H1 (cell line): ENCODE measurements at regions not wholly inside any gene's neighbourhood (a gene's known extent, or its start where the extent isn't known, plus 50 kb on each side); places are given as distances from the start of the nearest gene placed in this dataset.

Experiments
- CTCF ChIA-PET: fragments of 300-600 bp; sonication (Branson Sonifier 250); formaldehyde crosslinking; loops from one replicate; lab custom pipeline; 2021; ENCODE audit not compliant: partially characterized antibody; lab: Charles Lee
- POLR2A ChIA-PET: fragments of 300-600 bp; sonication (Branson Sonifier 250); formaldehyde crosslinking; loops from one replicate; lab custom pipeline; 2021; ENCODE audit warnings: inconsistent platforms; ENCODE audit not compliant: partially characterized antibody; lab: Charles Lee
- DNase-seq, 2 experiments: peaks; one replicate each; pipeline versions ENCODE4 v3.0.0 to v3.0.0-alpha.2; 2010 to 2022; ENCODE audit warnings: low spot score in 2 of 2, low read depth in 1 of 2, mixed read lengths in 1 of 2
- FAIRE-seq: peaks from 2 replicates; lab custom pipeline; 2011; peaks lifted over from hg19 to GRCh38; lab: Jason Lieb, UNC
- H2AFZ ChIP-seq: 2 replicates; pipeline ENCODE4 v1.8.1; 2012; ENCODE audit warnings: low read length, inconsistent platforms
- H2AK5ac ChIP-seq: 2 replicates; pipeline ENCODE4 v1.6.1; 2013; ENCODE audit warnings: low read depth, low read length
- H2BK120ac ChIP-seq: replicated peaks from 2 replicates; pipeline ENCODE3; 2013; ENCODE audit warnings: low read depth, low read length, inconsistent platforms
- H2BK12ac ChIP-seq: 2 replicates; pipeline ENCODE4 v1.6.1; 2013; ENCODE audit warnings: low read depth, low read length
- H2BK15ac ChIP-seq: 2 replicates; pipeline ENCODE4 v1.6.1; 2013; ENCODE audit warnings: low read length
- H2BK20ac ChIP-seq: 2 replicates; pipeline ENCODE4 v1.6.1; 2013; ENCODE audit warnings: low read length
- H2BK5ac ChIP-seq: 2 replicates; pipeline ENCODE4 v1.6.1; 2013; ENCODE audit warnings: low read depth, low read length
- H3K14ac ChIP-seq: 2 replicates; pipeline ENCODE4 v1.6.1; 2013; ENCODE audit warnings: inconsistent platforms; ENCODE audit not compliant: insufficient read length
- H3K18ac ChIP-seq: 2 replicates; pipeline ENCODE4 v1.6.1; 2013; ENCODE audit warnings: low read length; ENCODE audit errors: extremely low read depth
- H3K23ac ChIP-seq: 2 replicates; pipeline ENCODE4 v1.6.1; 2013; ENCODE audit warnings: inconsistent platforms; ENCODE audit not compliant: insufficient read length
- H3K23me2 ChIP-seq: 2 replicates; pipeline ENCODE4 v1.6.1; 2013; ENCODE audit warnings: low read depth, low read length
- H3K27ac ChIP-seq: 2 replicates; pipeline ENCODE4 v1.6.1; 2011; ENCODE audit warnings: low read depth, low read length, inconsistent platforms
- H3K27me3 ChIP-seq, 4 experiments: replicated peaks in 1 of 4; 1 replicate in 1 of 4; 2 replicates in 3 of 4; pipeline versions ENCODE4 v1.6.1 to v1.8.1; 2011 to 2013; ENCODE audit warnings: low read length in 3 of 4, mild to moderate bottlenecking in 3 of 4, inconsistent platforms in 2 of 4, mixed read lengths in 2 of 4, moderate library complexity in 1 of 4; ENCODE audit not compliant: control insufficient read depth in 3 of 4, insufficient read depth in 3 of 4; ENCODE audit errors: extremely low read depth in 1 of 4
- H3K36me3 ChIP-seq, 4 experiments: 2 replicates each; pipeline versions ENCODE4 v1.6.1 to v1.8.1; 2011 to 2013; ENCODE audit warnings: mild to moderate bottlenecking in 4 of 4, low read length in 3 of 4, moderate library complexity in 2 of 4, control low read depth in 1 of 4, inconsistent platforms in 1 of 4; ENCODE audit not compliant: insufficient read depth in 4 of 4, control insufficient read depth in 2 of 4
- H3K4ac ChIP-seq: replicated peaks from 2 replicates; pipeline ENCODE3; 2013; ENCODE audit warnings: low read length, low read depth, mixed read lengths, inconsistent platforms; ENCODE audit not compliant: insufficient read length
- H3K4me1 ChIP-seq, 4 experiments: replicated peaks in 1 of 4; 1 replicate in 1 of 4; 2 replicates in 3 of 4; pipeline versions ENCODE4 v1.6.1 to v1.8.1; 2011 to 2013; ENCODE audit warnings: low read length in 3 of 4, inconsistent platforms in 2 of 4, mixed read lengths in 1 of 4; ENCODE audit not compliant: insufficient read depth in 4 of 4, control insufficient read depth in 3 of 4
- H3K4me2 ChIP-seq, 2 experiments: 2 replicates each; pipeline versions ENCODE4 v1.6.1 to v1.8.1; 2011 to 2013; ENCODE audit warnings: low read depth in 2 of 2, low read length in 2 of 2, control low read depth in 1 of 2, inconsistent platforms in 1 of 2, mild to moderate bottlenecking in 1 of 2; ENCODE audit not compliant: insufficient read depth in 1 of 2
- H3K4me3 ChIP-seq, 4 experiments: fragments of 200-600, 300-600 bp in 1 of 4; sonication (generic), shearing (Covaris generic), sonication (Bioruptor Twin) in 1 of 4; 2 replicates each; pipeline versions ENCODE4 v1.5.1 to v1.8.1; 2011 to 2016; ENCODE audit warnings: low read length in 4 of 4, low read depth in 3 of 4, control low read depth in 2 of 4, inconsistent platforms in 2 of 4, mild to moderate bottlenecking in 2 of 4, mixed read lengths in 1 of 4, moderate library complexity in 1 of 4; ENCODE audit not compliant: insufficient read depth in 2 of 4; ENCODE audit errors: extremely low read depth in 1 of 4
- H3K56ac ChIP-seq: replicated peaks from 2 replicates; pipeline ENCODE3; 2013; ENCODE audit warnings: low read depth, mild to moderate bottlenecking, mixed read lengths, low read length, inconsistent platforms; ENCODE audit not compliant: insufficient read length
- H3K79me1 ChIP-seq: 2 replicates; pipeline ENCODE4 v1.6.1; 2013; ENCODE audit warnings: low read depth, low read length, control low read depth
- H3K79me2 ChIP-seq, 2 experiments: 2 replicates each; pipeline versions ENCODE4 v1.6.1 to v1.8.1; 2012 to 2013; ENCODE audit warnings: low read length in 2 of 2, mild to moderate bottlenecking in 2 of 2, inconsistent platforms in 1 of 2; ENCODE audit not compliant: insufficient read depth in 2 of 2, control insufficient read depth in 1 of 2
- H3K9ac ChIP-seq, 4 experiments: replicated peaks in 1 of 4; 1 replicate in 1 of 4; 2 replicates in 3 of 4; pipeline versions ENCODE4 v1.6.1 to v1.8.1; 2011 to 2013; ENCODE audit warnings: low read depth in 3 of 4, low read length in 3 of 4, control low read depth in 2 of 4, mild to moderate bottlenecking in 2 of 4, moderate library complexity in 2 of 4, inconsistent platforms in 1 of 4; ENCODE audit errors: extremely low read depth in 1 of 4
- H3K9me3 ChIP-seq, 2 experiments: 2 replicates each; pipeline versions ENCODE4 v1.6.1 to v1.8.1; 2012 to 2013; ENCODE audit warnings: mild to moderate bottlenecking in 2 of 2, moderate library complexity in 2 of 2, control low read depth in 1 of 2, inconsistent platforms in 1 of 2, low read depth in 1 of 2, low read length in 1 of 2, mixed read lengths in 1 of 2; ENCODE audit not compliant: insufficient read depth in 2 of 2
- H4K20me1 ChIP-seq, 2 experiments: replicated peaks in 1 of 2; 2 replicates each; pipeline versions ENCODE3 to v1.8.1; 2011 to 2013; ENCODE audit warnings: inconsistent platforms in 2 of 2, low read length in 2 of 2, mild to moderate bottlenecking in 1 of 2; ENCODE audit not compliant: insufficient read depth in 2 of 2, control insufficient read depth in 1 of 2
- H4K5ac ChIP-seq: 2 replicates; pipeline ENCODE4 v1.6.1; 2013; ENCODE audit warnings: low read length, low read depth, mixed read lengths, inconsistent platforms; ENCODE audit not compliant: insufficient read length
- H4K8ac ChIP-seq: 2 replicates; pipeline ENCODE4 v1.8.0; 2013; ENCODE audit warnings: mild to moderate bottlenecking, moderate library complexity, low read length, inconsistent platforms; ENCODE audit not compliant: insufficient read depth; ENCODE audit errors: extremely low read depth
- H4K91ac ChIP-seq: replicated peaks from 2 replicates; pipeline ENCODE3; 2013; ENCODE audit warnings: low read length, mixed read lengths, inconsistent platforms; ENCODE audit not compliant: insufficient read length
- KDM4A ChIP-seq: IDR thresholded peaks from one replicate; pipeline ENCODE4 v1.7.1; 2012; ENCODE audit warnings: low read depth, mild to moderate bottlenecking, moderate library complexity, low read length, inconsistent platforms; ENCODE audit not compliant: severe bottlenecking
- POLR2A ChIP-seq, 2 experiments: IDR thresholded peaks; 1 replicate in 1 of 2; 2 replicates in 1 of 2; pipeline ENCODE4 v1.6.1; 2011; ENCODE audit warnings: low read depth in 2 of 2, low read length in 2 of 2, mild to moderate bottlenecking in 2 of 2; ENCODE audit errors: control extremely low read depth in 1 of 2
- RAD21 ChIP-seq, 2 experiments: IDR thresholded peaks in 1 of 2; conservative IDR thresholded peaks in 1 of 2; 2 replicates each; pipeline ENCODE4 v1.6.1; 2011; ENCODE audit warnings: low read depth in 2 of 2, low read length in 2 of 2, improper control_type of control experiment in 1 of 2, inconsistent platforms in 1 of 2, mild to moderate bottlenecking in 1 of 2, moderate library complexity in 1 of 2
- RBBP5 ChIP-seq: IDR thresholded peaks from 2 replicates; pipeline ENCODE4 v1.7.1; 2012; ENCODE audit warnings: low read depth, mild to moderate bottlenecking, inconsistent platforms, low read length, moderate library complexity, borderline replicate concordance
- SP4 ChIP-seq: IDR thresholded peaks from 2 replicates; pipeline ENCODE4 v1.6.1; 2012; ENCODE audit warnings: low read length, inconsistent platforms
- SUZ12 ChIP-seq: fragments of 200-600 bp; sonication (generic); IDR thresholded peaks from 2 replicates; pipeline ENCODE4 v1.6.1; 2012; ENCODE audit warnings: mild to moderate bottlenecking, inconsistent platforms, low read length, moderate library complexity, mixed read lengths
- TAF1 ChIP-seq: IDR thresholded peaks from 2 replicates; pipeline ENCODE4 v1.6.1; 2011; ENCODE audit warnings: mild to moderate bottlenecking, low read depth, low read length
- ZNF274 ChIP-seq: IDR thresholded peaks from 2 replicates; pipeline ENCODE4 v1.7.0; 2012; ENCODE audit warnings: low read length, borderline replicate concordance; ENCODE audit errors: extremely low read depth
- TF ChIP-seq, protein P1 (sequence below): IDR thresholded peaks from 2 replicates; pipeline ENCODE4 v1.6.1; 2012; ENCODE audit warnings: inconsistent platforms
- TF ChIP-seq, protein P2 (sequence below): IDR thresholded peaks from 2 replicates; pipeline ENCODE4 v1.6.1; 2012; ENCODE audit warnings: low read length, inconsistent platforms

- H3K14ac ChIP-seq: no peak overlapping the region
- CTCF ChIA-PET: interaction anchor here (0.7 to 1.7 kb wide), 3 partner anchors 8 to 39 kb away, joined by 4 to 5 read pairs (median 5); no protein-coding TSS in a partner anchor
- H2BK20ac ChIP-seq: no peak overlapping the region; the same call in 1 of the 2 replicates
- H3K9me3 ChIP-seq: peaks cover 0 to 3% of the 10 kb centered on the region in 2 experiments; a peak in 1 of 4 replicates
- no peak overlapping the region for H3K23ac ChIP-seq
- H3K9ac ChIP-seq: peak overlapping the region in 2 of 4 experiments; percentile 7 to 20; a peak in 2 of 7 replicates
- peak; percentile 67 to 69 for DNase-seq
- no peak for FAIRE-seq
- peak overlapping the region; percentile 32; the same call in 1 of the 2 replicates for H3K18ac ChIP-seq
- peak overlapping the region; percentile 82 for H4K5ac ChIP-seq
- peak overlapping the region; percentile 7; the same call in 1 of the 2 replicates for H2BK12ac ChIP-seq
- no peaks in the 10 kb centered on the region for H3K27me3 ChIP-seq
- H3K27ac ChIP-seq: peak overlapping the region; percentile 68
- H4K91ac ChIP-seq: peak overlapping the region; percentile 5
- H2BK5ac ChIP-seq: peak overlapping the region; percentile 88
- H3K23me2 ChIP-seq: no peaks in the 10 kb centered on the region
- no peaks in the 10 kb centered on the region for H4K20me1 ChIP-seq
- H3K56ac ChIP-seq: no peak overlapping the region
- H2BK15ac ChIP-seq: no peak overlapping the region
- H3K4me3 ChIP-seq: peak overlapping the region in 1 of 4 experiments; percentile 36; a peak in 2 of 8 replicates
- no peak overlapping the region for H4K8ac ChIP-seq
- no peaks in the 10 kb centered on the region for H3K79me1 ChIP-seq
- H2AK5ac ChIP-seq: no peak overlapping the region
- no peak overlapping the region for H3K4ac ChIP-seq
- H2BK120ac ChIP-seq: peak overlapping the region; percentile 2
- peak overlapping the region; percentile 46 to 61 for H3K4me2 ChIP-seq
- no peaks in the 10 kb centered on the region for H3K36me3 ChIP-seq
- POLR2A ChIA-PET: interaction anchor here (1.2 to 2.5 kb wide), 6 partner anchors 9 to 32 kb away, joined by 3 to 8 read pairs (median 5); no protein-coding TSS in a partner anchor
- peaks cover 13 to 30% (median 24%) of the 10 kb centered on the region in 4 experiments; a peak in 6 of 7 replicates for H3K4me1 ChIP-seq
- no peaks in the 10 kb centered on the region for H3K79me2 ChIP-seq
- no peak overlapping the region for H2AFZ ChIP-seq
- TF ChIP-seq RBBP5 (peak; percentile 76; the same call in 1 of the 2 replicates), SUZ12 (no peak), POLR2A (IDR thresholded peaks at IDR 0.05; ENCODE audit: control extremely low read depth in 1 of 2, low read depth in 2 of 2, low read length in 2 of 2) (peak; percentile 45 to 65; a peak in 2 of 3 replicates), RAD21 (IDR thresholded peaks at IDR 0.05 in 1 of 2, conservative IDR thresholded peaks at IDR 0.05 in 1 of 2; ENCODE audit: low read depth in 2 of 2, low read length in 2 of 2) (peak in 1 of 2 experiments; percentile 19; a peak in 1 of 4 replicates), ZNF274 (no peak), SP4 (0 out of 2 replicates have a peak, but pooled peaks have one; percentile 52), TAF1 (peak; percentile 43; the same call in 1 of the 2 replicates), KDM4A (no peak)
- TF ChIP-seq, protein P1, sequence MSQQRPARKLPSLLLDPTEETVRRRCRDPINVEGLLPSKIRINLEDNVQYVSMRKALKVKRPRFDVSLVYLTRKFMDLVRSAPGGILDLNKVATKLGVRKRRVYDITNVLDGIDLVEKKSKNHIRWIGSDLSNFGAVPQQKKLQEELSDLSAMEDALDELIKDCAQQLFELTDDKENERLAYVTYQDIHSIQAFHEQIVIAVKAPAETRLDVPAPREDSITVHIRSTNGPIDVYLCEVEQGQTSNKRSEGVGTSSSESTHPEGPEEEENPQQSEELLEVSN: peak; percentile 28; the same call in 1 of the 2 replicates
- TF ChIP-seq, protein P2, sequence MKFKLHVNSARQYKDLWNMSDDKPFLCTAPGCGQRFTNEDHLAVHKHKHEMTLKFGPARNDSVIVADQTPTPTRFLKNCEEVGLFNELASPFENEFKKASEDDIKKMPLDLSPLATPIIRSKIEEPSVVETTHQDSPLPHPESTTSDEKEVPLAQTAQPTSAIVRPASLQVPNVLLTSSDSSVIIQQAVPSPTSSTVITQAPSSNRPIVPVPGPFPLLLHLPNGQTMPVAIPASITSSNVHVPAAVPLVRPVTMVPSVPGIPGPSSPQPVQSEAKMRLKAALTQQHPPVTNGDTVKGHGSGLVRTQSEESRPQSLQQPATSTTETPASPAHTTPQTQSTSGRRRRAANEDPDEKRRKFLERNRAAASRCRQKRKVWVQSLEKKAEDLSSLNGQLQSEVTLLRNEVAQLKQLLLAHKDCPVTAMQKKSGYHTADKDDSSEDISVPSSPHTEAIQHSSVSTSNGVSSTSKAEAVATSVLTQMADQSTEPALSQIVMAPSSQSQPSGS: peak; percentile 27; the same call in 1 of the 2 replicates
Observed at GRCh38 chr16:22634954-22635353, 124.3 kb downstream of the NPIPB5 start.
